WTC11 (cell line): ENCODE measurements at regions not wholly inside any gene's neighbourhood (a gene's known extent, or its start where the extent isn't known, plus 50 kb on each side); places are given as distances from the start of the nearest gene placed in this dataset.

ENCODE experiments used
- ATAC-seq: fragments of 200-7000 bp; cut with Tn5 transposase; 2 replicates; pipeline ENCODE4 v1.10.0; 2021; ENCODE audit warnings: mild to moderate bottlenecking, moderate library complexity
- CTCF ChIA-PET: fragments of 300-600 bp; sonication (Branson Sonifier 250); formaldehyde crosslinking; loops from one replicate; lab custom pipeline; 2021; ENCODE audit warnings: antibody characterized with exemption; lab: Charles Lee
- POLR2A ChIA-PET: fragments of 350-600 bp; sonication (Branson Sonifier 250); formaldehyde crosslinking; loops from one replicate; lab custom pipeline; 2021; ENCODE audit warnings: antibody characterized with exemption; lab: Charles Lee
- DNase-seq: peaks from one replicate; pipeline ENCODE4 v3.0.0; 2021; ENCODE audit warnings: low spot score
- H3K27ac Mint-ChIP-seq: 2 replicates; pipeline ENCODE4 v1.8.0; 2021; ENCODE audit warnings: mixed read lengths
- H3K27me3 Mint-ChIP-seq: 2 replicates; pipeline ENCODE4 v1.8.0; 2021; ENCODE audit warnings: low read depth, mild to moderate bottlenecking, moderate library complexity, mixed read lengths
- H3K36me3 Mint-ChIP-seq: 2 replicates; pipeline ENCODE4 v1.8.0; 2021; ENCODE audit warnings: mixed read lengths
- H3K4me1 Mint-ChIP-seq: 2 replicates; pipeline ENCODE4 v1.8.0; 2022; ENCODE audit warnings: mixed read lengths
- H3K4me3 Mint-ChIP-seq: 2 replicates; pipeline ENCODE4 v1.8.0; 2021; ENCODE audit warnings: mild to moderate bottlenecking, moderate library complexity, mixed read lengths
- H3K9me3 Mint-ChIP-seq: 2 replicates; pipeline ENCODE4 v1.8.0; 2021; ENCODE audit warnings: mixed read lengths
- E2F1 ChIP-seq: sonication (generic); formaldehyde crosslinking; IDR thresholded peaks from 2 replicates; pipeline ENCODE4 v1.8.0; 2022; ENCODE audit warnings: mild to moderate bottlenecking, missing genetic modification reagents
- FOXP1 ChIP-seq: sonication (generic); formaldehyde crosslinking; IDR thresholded peaks from 2 replicates; pipeline ENCODE4 v1.8.0; 2022; ENCODE audit warnings: missing genetic modification reagents, mild to moderate bottlenecking, moderate library complexity, borderline replicate concordance
- IRF2 ChIP-seq: sonication (generic); formaldehyde crosslinking; IDR thresholded peaks from 2 replicates; pipeline ENCODE4 v1.8.0; 2022; ENCODE audit warnings: low read depth, missing genetic modification reagents, borderline replicate concordance
- JAZF1 ChIP-seq: fragments of 250-450 bp; sonication (Bioruptor Pico); IDR thresholded peaks from 2 replicates; pipeline ENCODE4 v1.9.0; 2021; ENCODE audit warnings: moderate library complexity, mild to moderate bottlenecking, inconsistent platforms
- MXD4 ChIP-seq: fragments of 250-450 bp; sonication (Bioruptor Pico); IDR thresholded peaks from 2 replicates; pipeline ENCODE4 v1.8.0; 2021; ENCODE audit warnings: mild to moderate bottlenecking, moderate library complexity, borderline replicate concordance
- MYBL2 ChIP-seq: sonication (generic); formaldehyde crosslinking; IDR thresholded peaks from 2 replicates; pipeline ENCODE4 v1.8.1; 2023; ENCODE audit warnings: mild to moderate bottlenecking, moderate library complexity, missing genetic modification reagents
- NFATC4 ChIP-seq: fragments of 250-450 bp; sonication (Bioruptor Pico); IDR thresholded peaks from 2 replicates; pipeline ENCODE4 v1.9.0; 2021; ENCODE audit warnings: mild to moderate bottlenecking
- NFE2L1 ChIP-seq: sonication (generic); formaldehyde crosslinking; IDR thresholded peaks from 2 replicates; pipeline ENCODE4 v1.8.1; 2023; ENCODE audit warnings: missing genetic modification reagents
- NR2C2 ChIP-seq: sonication (generic); formaldehyde crosslinking; IDR thresholded peaks from 2 replicates; pipeline ENCODE4 v1.8.0; 2022; ENCODE audit warnings: mild to moderate bottlenecking, missing genetic modification reagents
- PRRX2 ChIP-seq: fragments of 250-450 bp; sonication (Bioruptor Pico); IDR thresholded peaks from 2 replicates; pipeline ENCODE4 v1.8.0; 2021; ENCODE audit warnings: mild to moderate bottlenecking
- RELA ChIP-seq: sonication (generic); formaldehyde crosslinking; IDR thresholded peaks from 2 replicates; pipeline ENCODE4 v1.8.1; 2022; ENCODE audit warnings: missing genetic modification reagents, mild to moderate bottlenecking, borderline replicate concordance
- TEAD4 ChIP-seq: sonication (generic); formaldehyde crosslinking; IDR thresholded peaks from 2 replicates; pipeline ENCODE4 v1.8.0; 2022; ENCODE audit warnings: mild to moderate bottlenecking, missing genetic modification reagents
- ZNF121 ChIP-seq: sonication (generic); formaldehyde crosslinking; IDR thresholded peaks from 2 replicates; pipeline ENCODE4 v1.8.0; 2023; ENCODE audit warnings: missing genetic modification reagents
- ZNF263 ChIP-seq: sonication (generic); formaldehyde crosslinking; IDR thresholded peaks from 2 replicates; pipeline ENCODE4 v1.8.1; 2022; ENCODE audit warnings: low read depth, mild to moderate bottlenecking, moderate library complexity, missing genetic modification reagents
- ZNF317 ChIP-seq: sonication (generic); formaldehyde crosslinking; IDR thresholded peaks from 2 replicates; pipeline ENCODE4 v1.8.1; 2023; ENCODE audit warnings: low read depth, mild to moderate bottlenecking, moderate library complexity, missing genetic modification reagents, borderline replicate concordance
- ZNF512 ChIP-seq: sonication (generic); formaldehyde crosslinking; IDR thresholded peaks from 2 replicates; pipeline ENCODE4 v1.8.1; 2022; ENCODE audit warnings: missing genetic modification reagents, borderline replicate concordance
- TF ChIP-seq, protein P1 (sequence below): sonication (generic); formaldehyde crosslinking; IDR thresholded peaks from 2 replicates; pipeline ENCODE4 v1.8.0; 2022; ENCODE audit warnings: missing genetic modification reagents
- TF ChIP-seq, protein P2 (sequence below): sonication (generic); formaldehyde crosslinking; IDR thresholded peaks from 2 replicates; pipeline ENCODE4 v1.8.0; 2022; ENCODE audit warnings: mild to moderate bottlenecking, missing genetic modification reagents
- TF ChIP-seq, protein P3 (sequence below): sonication (generic); formaldehyde crosslinking; IDR thresholded peaks from 2 replicates; pipeline ENCODE4 v1.8.0; 2022; ENCODE audit warnings: mild to moderate bottlenecking, missing genetic modification reagents
- TF ChIP-seq, protein P4 (sequence below): sonication (generic); formaldehyde crosslinking; IDR thresholded peaks from 2 replicates; pipeline ENCODE4 v1.8.1; 2023; ENCODE audit warnings: mild to moderate bottlenecking, missing genetic modification reagents, borderline replicate concordance
- TF ChIP-seq, protein P5 (sequence below): sonication (generic); formaldehyde crosslinking; IDR thresholded peaks from 2 replicates; pipeline ENCODE4 v1.8.1; 2023; ENCODE audit warnings: mild to moderate bottlenecking, moderate library complexity, missing genetic modification reagents

GRCh38 chr22:48883211-48883960 lies 944.3 kb downstream of the BRD1 start (continued):
- no peak for TF ChIP-seq ZNF317 (CRISPR knock-in tag)
- no peak for TF ChIP-seq NFE2L1 (CRISPR knock-in tag)
- TF ChIP-seq, protein P1, sequence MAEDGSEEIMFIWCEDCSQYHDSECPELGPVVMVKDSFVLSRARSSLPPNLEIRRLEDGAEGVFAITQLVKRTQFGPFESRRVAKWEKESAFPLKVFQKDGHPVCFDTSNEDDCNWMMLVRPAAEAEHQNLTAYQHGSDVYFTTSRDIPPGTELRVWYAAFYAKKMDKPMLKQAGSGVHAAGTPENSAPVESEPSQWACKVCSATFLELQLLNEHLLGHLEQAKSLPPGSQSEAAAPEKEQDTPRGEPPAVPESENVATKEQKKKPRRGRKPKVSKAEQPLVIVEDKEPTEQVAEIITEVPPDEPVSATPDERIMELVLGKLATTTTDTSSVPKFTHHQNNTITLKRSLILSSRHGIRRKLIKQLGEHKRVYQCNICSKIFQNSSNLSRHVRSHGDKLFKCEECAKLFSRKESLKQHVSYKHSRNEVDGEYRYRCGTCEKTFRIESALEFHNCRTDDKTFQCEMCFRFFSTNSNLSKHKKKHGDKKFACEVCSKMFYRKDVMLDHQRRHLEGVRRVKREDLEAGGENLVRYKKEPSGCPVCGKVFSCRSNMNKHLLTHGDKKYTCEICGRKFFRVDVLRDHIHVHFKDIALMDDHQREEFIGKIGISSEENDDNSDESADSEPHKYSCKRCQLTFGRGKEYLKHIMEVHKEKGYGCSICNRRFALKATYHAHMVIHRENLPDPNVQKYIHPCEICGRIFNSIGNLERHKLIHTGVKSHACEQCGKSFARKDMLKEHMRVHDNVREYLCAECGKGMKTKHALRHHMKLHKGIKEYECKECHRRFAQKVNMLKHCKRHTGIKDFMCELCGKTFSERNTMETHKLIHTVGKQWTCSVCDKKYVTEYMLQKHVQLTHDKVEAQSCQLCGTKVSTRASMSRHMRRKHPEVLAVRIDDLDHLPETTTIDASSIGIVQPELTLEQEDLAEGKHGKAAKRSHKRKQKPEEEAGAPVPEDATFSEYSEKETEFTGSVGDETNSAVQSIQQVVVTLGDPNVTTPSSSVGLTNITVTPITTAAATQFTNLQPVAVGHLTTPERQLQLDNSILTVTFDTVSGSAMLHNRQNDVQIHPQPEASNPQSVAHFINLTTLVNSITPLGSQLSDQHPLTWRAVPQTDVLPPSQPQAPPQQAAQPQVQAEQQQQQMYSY (CRISPR knock-in tag): no peak
- TF ChIP-seq, protein P2, sequence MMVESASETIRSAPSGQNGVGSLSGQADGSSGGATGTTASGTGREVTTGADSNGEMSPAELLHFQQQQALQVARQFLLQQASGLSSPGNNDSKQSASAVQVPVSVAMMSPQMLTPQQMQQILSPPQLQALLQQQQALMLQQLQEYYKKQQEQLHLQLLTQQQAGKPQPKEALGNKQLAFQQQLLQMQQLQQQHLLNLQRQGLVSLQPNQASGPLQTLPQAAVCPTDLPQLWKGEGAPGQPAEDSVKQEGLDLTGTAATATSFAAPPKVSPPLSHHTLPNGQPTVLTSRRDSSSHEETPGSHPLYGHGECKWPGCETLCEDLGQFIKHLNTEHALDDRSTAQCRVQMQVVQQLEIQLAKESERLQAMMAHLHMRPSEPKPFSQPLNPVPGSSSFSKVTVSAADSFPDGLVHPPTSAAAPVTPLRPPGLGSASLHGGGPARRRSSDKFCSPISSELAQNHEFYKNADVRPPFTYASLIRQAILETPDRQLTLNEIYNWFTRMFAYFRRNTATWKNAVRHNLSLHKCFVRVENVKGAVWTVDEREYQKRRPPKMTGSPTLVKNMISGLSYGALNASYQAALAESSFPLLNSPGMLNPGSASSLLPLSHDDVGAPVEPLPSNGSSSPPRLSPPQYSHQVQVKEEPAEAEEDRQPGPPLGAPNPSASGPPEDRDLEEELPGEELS (CRISPR knock-in tag): no peak
- TF ChIP-seq FOXP1: no peak
- no peak for TF ChIP-seq ZNF512 (CRISPR knock-in tag)

DNA sequence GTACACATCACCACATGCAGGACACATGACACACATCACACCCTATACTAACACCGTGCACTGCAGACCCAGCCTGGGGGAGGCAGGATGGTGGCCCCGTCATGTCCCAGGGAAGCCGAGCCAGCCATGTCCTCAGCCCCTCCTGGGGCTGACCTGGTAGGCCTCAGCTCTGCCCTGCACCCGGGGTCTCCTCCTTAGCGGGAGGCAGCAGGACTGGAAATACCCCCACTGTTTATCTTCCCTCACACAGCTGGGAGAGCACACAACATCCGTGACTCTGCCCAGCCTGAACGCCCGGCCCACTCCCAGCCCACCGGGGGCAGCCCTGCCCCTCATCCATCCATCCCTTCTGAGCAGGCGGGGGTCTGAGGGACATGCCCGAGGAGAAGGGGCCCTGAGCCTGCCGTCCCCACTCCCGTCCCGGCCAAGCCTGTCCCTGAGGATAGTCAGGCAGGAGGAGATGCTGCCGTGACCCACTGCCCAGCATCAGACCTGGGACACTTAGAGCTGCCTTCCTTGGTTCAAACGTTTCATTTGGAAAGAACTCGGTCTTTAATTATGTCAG lies 945.0 kb downstream of the BRD1 start:
- Mint-ChIP-seq H3K4me1 (no peaks in the 10 kb centered on the region), H3K4me3 (no peak overlapping the region), H3K27ac (no peak overlapping the region), H3K36me3 (no peaks in the 10 kb centered on the region), H3K9me3 (no peaks in the 10 kb centered on the region), H3K27me3 (no peaks in the 10 kb centered on the region)
- ATAC-seq (no peak), DNase-seq (no peak)
- ChIA-PET CTCF (no interaction called here), POLR2A (no interaction called here)
- no peak for TF ChIP-seq PRRX2 (CRISPR knock-in tag)
- no peak for TF ChIP-seq NR2C2 (CRISPR knock-in tag)
- TF ChIP-seq ZNF263 (CRISPR knock-in tag): no peak
- TF ChIP-seq JAZF1 (CRISPR knock-in tag): no peak
- no peak for TF ChIP-seq E2F1
- TF ChIP-seq RELA (CRISPR knock-in tag): no peak
- no peak for TF ChIP-seq MYBL2
- TF ChIP-seq, protein P3, sequence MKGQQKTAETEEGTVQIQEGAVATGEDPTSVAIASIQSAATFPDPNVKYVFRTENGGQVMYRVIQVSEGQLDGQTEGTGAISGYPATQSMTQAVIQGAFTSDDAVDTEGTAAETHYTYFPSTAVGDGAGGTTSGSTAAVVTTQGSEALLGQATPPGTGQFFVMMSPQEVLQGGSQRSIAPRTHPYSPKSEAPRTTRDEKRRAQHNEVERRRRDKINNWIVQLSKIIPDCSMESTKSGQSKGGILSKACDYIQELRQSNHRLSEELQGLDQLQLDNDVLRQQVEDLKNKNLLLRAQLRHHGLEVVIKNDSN (CRISPR knock-in tag): no peak
- TF ChIP-seq TEAD4 (CRISPR knock-in tag): no peak
- no peak for TF ChIP-seq ZNF121 (CRISPR knock-in tag)
- TF ChIP-seq, protein P4, sequence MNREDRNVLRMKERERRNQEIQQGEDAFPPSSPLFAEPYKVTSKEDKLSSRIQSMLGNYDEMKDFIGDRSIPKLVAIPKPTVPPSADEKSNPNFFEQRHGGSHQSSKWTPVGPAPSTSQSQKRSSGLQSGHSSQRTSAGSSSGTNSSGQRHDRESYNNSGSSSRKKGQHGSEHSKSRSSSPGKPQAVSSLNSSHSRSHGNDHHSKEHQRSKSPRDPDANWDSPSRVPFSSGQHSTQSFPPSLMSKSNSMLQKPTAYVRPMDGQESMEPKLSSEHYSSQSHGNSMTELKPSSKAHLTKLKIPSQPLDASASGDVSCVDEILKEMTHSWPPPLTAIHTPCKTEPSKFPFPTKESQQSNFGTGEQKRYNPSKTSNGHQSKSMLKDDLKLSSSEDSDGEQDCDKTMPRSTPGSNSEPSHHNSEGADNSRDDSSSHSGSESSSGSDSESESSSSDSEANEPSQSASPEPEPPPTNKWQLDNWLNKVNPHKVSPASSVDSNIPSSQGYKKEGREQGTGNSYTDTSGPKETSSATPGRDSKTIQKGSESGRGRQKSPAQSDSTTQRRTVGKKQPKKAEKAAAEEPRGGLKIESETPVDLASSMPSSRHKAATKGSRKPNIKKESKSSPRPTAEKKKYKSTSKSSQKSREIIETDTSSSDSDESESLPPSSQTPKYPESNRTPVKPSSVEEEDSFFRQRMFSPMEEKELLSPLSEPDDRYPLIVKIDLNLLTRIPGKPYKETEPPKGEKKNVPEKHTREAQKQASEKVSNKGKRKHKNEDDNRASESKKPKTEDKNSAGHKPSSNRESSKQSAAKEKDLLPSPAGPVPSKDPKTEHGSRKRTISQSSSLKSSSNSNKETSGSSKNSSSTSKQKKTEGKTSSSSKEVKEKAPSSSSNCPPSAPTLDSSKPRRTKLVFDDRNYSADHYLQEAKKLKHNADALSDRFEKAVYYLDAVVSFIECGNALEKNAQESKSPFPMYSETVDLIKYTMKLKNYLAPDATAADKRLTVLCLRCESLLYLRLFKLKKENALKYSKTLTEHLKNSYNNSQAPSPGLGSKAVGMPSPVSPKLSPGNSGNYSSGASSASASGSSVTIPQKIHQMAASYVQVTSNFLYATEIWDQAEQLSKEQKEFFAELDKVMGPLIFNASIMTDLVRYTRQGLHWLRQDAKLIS: no peak
- TF ChIP-seq IRF2 (CRISPR knock-in tag): no peak
- no peak for TF ChIP-seq MXD4
- TF ChIP-seq, protein P5, sequence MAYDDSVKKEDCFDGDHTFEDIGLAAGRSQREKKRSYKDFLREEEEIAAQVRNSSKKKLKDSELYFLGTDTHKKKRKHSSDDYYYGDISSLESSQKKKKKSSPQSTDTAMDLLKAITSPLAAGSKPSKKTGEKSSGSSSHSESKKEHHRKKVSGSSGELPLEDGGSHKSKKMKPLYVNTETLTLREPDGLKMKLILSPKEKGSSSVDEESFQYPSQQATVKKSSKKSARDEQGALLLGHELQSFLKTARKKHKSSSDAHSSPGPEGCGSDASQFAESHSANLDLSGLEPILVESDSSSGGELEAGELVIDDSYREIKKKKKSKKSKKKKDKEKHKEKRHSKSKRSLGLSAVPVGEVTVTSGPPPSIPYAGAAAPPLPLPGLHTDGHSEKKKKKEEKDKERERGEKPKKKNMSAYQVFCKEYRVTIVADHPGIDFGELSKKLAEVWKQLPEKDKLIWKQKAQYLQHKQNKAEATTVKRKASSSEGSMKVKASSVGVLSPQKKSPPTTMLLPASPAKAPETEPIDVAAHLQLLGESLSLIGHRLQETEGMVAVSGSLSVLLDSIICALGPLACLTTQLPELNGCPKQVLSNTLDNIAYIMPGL (CRISPR knock-in tag): no peak
- TF ChIP-seq NFATC4 (CRISPR knock-in tag): no peak
